ENCODE measurements at regions not wholly inside any gene's neighbourhood (a gene's known extent, or its start where the extent isn't known, plus 50 kb on each side); places are given as distances from the start of the nearest gene placed in this dataset.
A peak's percentile ranks its signal among the peaks of the same experiment; 100 is the strongest.
"Not testable (repeated sequence)": the region's sequence is repeated elsewhere in the genome, so short reads cannot be mapped to it uniquely, and the experiment has no call there.

GRCh38 chr12:102682366-102683289 is 202.3 kb upstream of the IGF1 start:
- H3K4me3 ChIP-seq (ENCODE audit: low read depth, low read length) = no peak overlapping the region
- TF ChIP-seq, protein P1, sequence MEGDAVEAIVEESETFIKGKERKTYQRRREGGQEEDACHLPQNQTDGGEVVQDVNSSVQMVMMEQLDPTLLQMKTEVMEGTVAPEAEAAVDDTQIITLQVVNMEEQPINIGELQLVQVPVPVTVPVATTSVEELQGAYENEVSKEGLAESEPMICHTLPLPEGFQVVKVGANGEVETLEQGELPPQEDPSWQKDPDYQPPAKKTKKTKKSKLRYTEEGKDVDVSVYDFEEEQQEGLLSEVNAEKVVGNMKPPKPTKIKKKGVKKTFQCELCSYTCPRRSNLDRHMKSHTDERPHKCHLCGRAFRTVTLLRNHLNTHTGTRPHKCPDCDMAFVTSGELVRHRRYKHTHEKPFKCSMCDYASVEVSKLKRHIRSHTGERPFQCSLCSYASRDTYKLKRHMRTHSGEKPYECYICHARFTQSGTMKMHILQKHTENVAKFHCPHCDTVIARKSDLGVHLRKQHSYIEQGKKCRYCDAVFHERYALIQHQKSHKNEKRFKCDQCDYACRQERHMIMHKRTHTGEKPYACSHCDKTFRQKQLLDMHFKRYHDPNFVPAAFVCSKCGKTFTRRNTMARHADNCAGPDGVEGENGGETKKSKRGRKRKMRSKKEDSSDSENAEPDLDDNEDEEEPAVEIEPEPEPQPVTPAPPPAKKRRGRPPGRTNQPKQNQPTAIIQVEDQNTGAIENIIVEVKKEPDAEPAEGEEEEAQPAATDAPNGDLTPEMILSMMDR (IDR thresholded peaks at IDR 0.05; ENCODE audit: low read depth, low read length) = no peak

DNA sequence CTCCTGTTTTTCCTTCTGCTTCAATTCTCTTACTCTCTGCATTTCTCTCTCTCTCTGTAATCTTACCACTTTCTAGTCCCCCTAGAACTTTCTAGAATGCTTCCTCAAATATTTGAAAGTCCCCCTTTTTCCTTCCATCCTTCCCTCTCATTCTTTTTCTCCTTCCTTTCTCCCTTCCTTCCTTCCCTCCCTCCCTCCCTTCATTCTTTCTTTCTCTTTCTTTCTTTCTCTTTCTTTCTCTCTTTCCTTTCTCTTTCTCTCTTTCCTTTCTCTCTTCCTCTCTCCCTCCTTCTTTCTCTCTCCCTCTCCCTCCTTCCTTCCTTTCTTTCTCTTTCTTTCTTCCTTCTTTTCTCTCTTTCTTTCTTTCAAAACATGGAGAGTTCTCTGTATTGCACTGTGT is 201.4 kb upstream of the IGF1 start:
- no peak overlapping the region for H3K4me3 ChIP-seq (ENCODE audit: low read depth, low read length)
- TF ChIP-seq, protein P1 (IDR thresholded peaks at IDR 0.05; ENCODE audit: low read depth, low read length) = no peak

DNA sequence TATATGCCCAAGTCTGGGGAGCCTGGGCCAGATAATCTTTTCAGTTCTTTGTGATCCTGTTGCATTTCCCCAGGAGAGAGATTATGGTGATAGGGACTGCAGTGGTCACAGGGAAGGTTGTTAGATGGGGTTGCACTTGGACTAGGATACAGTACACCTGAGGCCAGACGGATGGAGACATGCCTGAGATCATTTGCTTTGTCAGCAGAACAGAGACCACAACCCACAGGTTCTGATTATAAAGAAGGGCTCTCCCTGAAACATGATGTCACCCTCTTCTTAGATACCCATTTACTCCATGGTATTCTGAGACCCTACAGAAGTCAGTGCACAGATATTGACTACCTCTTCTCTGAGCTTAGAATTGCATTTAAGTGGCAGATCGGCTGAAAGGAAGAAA is 200.9 kb upstream of the IGF1 start:
- no peak overlapping the region for H3K4me3 ChIP-seq (ENCODE audit: low read depth, low read length)
- TF ChIP-seq, protein P1 (IDR thresholded peaks at IDR 0.05; ENCODE audit: low read depth, low read length) = no peak

DNA sequence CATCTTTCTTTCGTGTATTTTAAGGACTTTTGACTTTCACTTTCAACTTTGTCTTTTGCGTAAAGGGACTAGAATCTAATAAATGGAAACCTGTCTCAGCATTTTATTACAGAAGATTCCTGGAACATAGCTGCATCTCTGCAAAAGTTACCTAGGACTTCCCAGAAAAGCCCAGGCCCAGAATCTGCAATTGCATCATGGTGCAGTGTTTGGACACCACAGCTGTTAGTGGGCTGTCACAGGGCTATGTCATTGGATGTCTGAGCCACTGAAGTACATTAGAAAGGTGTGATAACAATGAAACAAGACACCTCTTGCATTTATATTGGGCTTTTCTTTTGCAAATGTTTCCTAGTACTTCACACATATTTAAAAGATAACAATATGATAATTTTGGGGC is 199.9 kb upstream of the IGF1 start:
- TF ChIP-seq, protein P1 (IDR thresholded peaks at IDR 0.05; ENCODE audit: low read depth, low read length) = no peak

DNA sequence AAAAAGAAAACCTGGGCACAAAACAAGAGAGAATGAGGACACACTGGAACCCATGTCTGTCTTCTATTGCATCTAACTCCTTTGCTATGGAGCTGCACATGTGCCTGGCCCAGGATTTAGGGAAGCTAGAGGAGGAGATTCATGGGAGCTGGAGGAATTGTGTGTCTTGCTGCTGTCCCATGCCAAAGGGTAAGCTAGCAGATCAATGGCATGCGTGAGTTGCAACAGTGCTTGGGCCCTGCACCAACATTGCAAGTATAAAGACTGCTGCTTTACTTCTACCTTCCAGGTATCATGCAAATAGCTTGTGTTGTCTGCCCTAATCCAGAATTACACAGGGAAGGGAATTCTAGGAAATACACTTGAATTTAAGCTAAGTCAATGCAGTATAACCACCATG is 196.4 kb upstream of the IGF1 start:
- H3K4me3 ChIP-seq (ENCODE audit: low read depth, low read length) = no peak overlapping the region
- TF ChIP-seq, protein P1 (IDR thresholded peaks at IDR 0.05; ENCODE audit: low read depth, low read length) = no peak

More for the DNA sequence above, 199.9 kb upstream of the IGF1 start:
- 0 out of 2 replicates have a peak overlapping the region, but pooled peaks have one; percentile 17 for H3K4me3 ChIP-seq (ENCODE audit: low read depth, low read length)

- TF ChIP-seq, protein P1 (IDR thresholded peaks at IDR 0.05; ENCODE audit: low read depth, low read length) = no peak
- no peak overlapping the region for H3K4me3 ChIP-seq (ENCODE audit: low read depth, low read length)
Observed at GRCh38 chr12:102675672-102676071, 195.3 kb upstream of the IGF1 start.

DNA sequence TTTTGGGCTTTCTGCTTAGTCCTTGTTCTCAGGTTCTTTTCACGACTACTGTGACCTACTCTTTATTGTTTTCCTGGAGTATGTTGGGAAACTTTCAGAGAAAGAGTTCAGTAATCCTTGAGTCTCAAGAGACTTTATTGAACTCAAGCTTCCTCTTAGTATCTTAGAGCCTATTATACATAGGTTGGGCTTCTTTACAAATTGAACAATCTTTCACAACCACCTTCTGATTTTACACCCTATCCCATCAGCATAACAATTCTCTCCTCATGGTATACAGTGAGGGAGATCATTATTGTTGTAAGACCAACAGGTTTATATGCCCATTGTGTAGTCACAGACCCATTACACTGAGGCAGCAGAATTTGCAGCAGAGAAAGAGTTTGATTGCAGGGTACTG is 193.2 kb upstream of the IGF1 start:
- TF ChIP-seq, protein P1 (IDR thresholded peaks at IDR 0.05; ENCODE audit: low read depth, low read length) = no peak
- no peak overlapping the region for H3K4me3 ChIP-seq (ENCODE audit: low read depth, low read length)

DNA sequence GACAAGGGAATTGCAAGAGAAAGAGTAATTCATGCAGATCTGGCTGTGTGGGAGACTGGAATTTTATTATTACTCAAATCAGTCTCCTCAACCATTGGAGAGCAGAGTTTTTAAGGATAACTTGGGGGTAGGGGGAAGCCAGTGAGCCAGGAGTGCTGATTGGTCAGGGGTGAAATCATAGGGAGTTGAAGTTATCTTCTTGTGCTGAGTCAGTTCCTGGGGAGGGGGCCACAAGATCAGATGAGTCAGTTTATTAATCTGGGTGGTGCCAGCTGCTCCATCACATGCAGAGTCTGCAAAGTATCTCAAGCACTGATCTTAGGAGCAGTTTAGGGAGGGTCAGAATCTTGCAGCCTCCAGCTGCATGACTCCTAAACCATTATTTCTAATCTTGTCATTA is 191.8 kb upstream of the IGF1 start:
- not testable (repeated sequence) for H3K4me3 ChIP-seq (ENCODE audit: low read depth, low read length)
